ENCODE measurements at regions not wholly inside any gene's neighbourhood (a gene's known extent, or its start where the extent isn't known, plus 50 kb on each side); places are given as distances from the start of the nearest gene placed in this dataset.
"Not testable (repeated sequence)": the region's sequence is repeated elsewhere in the genome, so short reads cannot be mapped to it uniquely, and the experiment has no call there.

DNA sequence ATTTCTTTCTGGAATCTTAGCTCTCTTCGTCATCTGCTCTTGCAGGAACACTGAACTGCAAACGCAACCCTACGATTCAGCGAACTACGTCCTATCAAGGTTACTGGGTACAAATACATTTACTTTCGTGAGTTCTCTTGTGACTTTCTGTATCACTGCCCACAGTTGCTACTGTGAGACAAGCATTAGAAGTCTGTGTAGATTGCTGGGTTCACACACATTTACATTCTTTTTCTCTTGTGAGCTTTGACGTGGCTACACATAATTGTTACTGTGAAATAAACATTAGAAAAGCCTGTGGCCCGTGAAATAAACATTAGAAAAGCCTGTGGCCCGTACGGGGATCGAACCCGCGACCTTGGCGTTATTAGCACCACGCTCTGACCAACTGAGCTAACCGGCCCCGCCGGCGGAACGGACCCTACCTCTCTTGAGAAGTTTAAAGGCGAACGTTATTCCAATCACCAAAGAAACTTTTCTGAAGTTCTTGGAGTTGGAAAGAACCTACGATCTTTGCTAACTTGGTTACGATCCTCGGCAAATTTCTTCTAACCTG lies 61.2 kb upstream of the ZNF322 start:
- H3K4me1 ChIP-seq (ENCODE audit: insufficient read depth); H3K4me2 ChIP-seq; H3K27ac ChIP-seq (ENCODE audit: low read depth); H3K27me3 Mint-ChIP-seq (ENCODE audit: insufficient read depth, low read depth, poor library complexity); H3K4me1 Mint-ChIP-seq; H4K20me1 ChIP-seq (replicated peaks; ENCODE audit: insufficient read depth); H3K4me3 Mint-ChIP-seq; H3K79me2 ChIP-seq (replicated peaks; ENCODE audit: insufficient read depth); H3K9me2 ChIP-seq (ENCODE audit: insufficient read depth); H3K36me3 Mint-ChIP-seq (ENCODE audit: low read depth); H2AFZ ChIP-seq; DNase-seq (ENCODE audit: low spot score); H3K27me3 ChIP-seq (ENCODE audit: insufficient read depth); H3K36me3 ChIP-seq (ENCODE audit: insufficient read depth); H3K4me3 ChIP-seq; H3K27ac Mint-ChIP-seq; H3K9me3 Mint-ChIP-seq; H3F3A ChIP-seq (replicated peaks; ENCODE audit: low read depth): not testable (repeated sequence)
- ATAC-seq: peak; percentile 82

DNA sequence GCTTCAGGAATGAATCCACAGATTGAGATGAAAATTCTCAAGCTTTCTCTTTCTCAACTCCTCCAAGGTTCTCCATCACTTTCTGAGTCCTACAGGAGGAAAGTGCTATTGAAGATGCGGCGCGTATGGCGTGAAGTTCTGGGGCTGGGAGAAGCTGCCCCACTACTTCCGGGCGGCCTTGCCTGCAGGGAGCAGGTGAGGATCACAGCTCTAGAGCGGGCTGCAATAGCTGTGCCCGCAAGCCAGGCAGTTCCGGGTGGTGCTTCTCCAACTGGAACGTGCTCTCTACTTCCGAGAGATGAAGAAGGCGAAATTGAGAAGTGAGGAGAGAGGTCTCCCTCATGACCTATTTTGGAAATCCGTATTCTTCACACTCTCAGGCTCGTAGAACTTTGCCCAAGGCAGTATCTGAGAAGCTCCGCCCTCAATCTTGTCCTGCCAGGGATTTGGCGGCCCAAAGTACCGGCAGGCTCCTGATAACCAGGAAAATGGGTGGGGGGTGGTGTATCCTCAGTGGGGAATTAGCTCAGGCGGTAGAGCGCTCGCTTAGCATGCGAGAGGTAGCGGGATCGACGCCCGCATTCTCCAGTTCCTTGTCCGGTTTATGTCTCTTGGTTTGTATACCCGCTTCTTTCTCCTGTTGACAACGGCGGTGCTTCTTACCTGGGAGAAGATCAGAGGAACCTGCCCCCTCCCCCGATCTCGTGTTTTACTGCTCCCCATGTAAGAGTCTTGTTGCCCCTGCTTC lies 70.6 kb upstream of the ZNF322 start:
- peak; percentile 78 for ATAC-seq
- not testable (repeated sequence) for H3K4me3 Mint-ChIP-seq; H3K27ac Mint-ChIP-seq; H3K4me3 ChIP-seq; H3K27me3 ChIP-seq (ENCODE audit: insufficient read depth); H3K36me3 Mint-ChIP-seq (ENCODE audit: low read depth); H3K4me2 ChIP-seq; H3K9me2 ChIP-seq (ENCODE audit: insufficient read depth); H3K4me1 Mint-ChIP-seq; H3F3A ChIP-seq (replicated peaks; ENCODE audit: low read depth); H3K27me3 Mint-ChIP-seq (ENCODE audit: insufficient read depth, low read depth, poor library complexity); H3K36me3 ChIP-seq (ENCODE audit: insufficient read depth); H3K9me3 Mint-ChIP-seq; DNase-seq (ENCODE audit: low spot score); H4K20me1 ChIP-seq (replicated peaks; ENCODE audit: insufficient read depth); H3K27ac ChIP-seq (ENCODE audit: low read depth); H3K79me2 ChIP-seq (replicated peaks; ENCODE audit: insufficient read depth); H3K4me1 ChIP-seq (ENCODE audit: insufficient read depth); H2AFZ ChIP-seq

DNA sequence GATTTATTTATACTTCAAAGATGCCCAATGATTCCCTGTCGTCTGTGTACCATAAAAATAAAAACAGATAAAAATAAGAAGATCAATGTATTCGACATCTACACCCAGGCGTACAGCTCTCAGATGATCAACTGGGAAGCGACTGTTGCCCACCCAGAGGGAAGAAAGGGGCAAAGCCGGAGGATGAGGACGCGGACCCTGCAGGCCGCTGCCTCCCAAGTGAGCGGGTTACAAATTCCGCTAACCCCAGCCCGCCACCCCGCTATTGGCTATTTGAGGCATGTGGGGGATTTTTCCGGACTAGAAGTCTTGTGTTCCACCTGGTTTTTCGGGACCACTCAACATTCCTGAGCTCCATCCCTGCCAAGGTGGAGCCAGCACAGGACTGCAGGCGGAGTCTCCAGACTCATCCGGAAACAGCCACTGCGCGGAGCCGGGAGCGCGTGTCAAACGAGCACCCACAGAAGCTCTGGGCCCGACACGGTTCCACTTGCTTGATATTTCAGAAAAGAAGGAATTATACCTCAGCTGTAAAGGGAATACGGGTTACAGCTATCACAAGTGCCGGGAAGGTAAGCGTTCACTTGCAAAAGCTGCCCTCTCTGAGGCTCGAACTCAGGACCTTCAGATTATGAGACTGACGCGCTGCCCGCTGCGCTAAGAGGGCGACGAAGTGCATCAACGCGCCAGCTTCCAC lies 75.4 kb upstream of the ZNF322 start:
- H3K4me3 Mint-ChIP-seq; H3K4me1 Mint-ChIP-seq; H3K4me1 ChIP-seq (ENCODE audit: insufficient read depth); DNase-seq (ENCODE audit: low spot score); H3F3A ChIP-seq (replicated peaks; ENCODE audit: low read depth); H3K27ac ChIP-seq (ENCODE audit: low read depth); H3K4me3 ChIP-seq; H3K27ac Mint-ChIP-seq; H3K4me2 ChIP-seq; H3K36me3 ChIP-seq (ENCODE audit: insufficient read depth); H3K9me3 Mint-ChIP-seq; H3K79me2 ChIP-seq (replicated peaks; ENCODE audit: insufficient read depth); H2AFZ ChIP-seq; H3K27me3 Mint-ChIP-seq (ENCODE audit: insufficient read depth, low read depth, poor library complexity); H4K20me1 ChIP-seq (replicated peaks; ENCODE audit: insufficient read depth); H3K27me3 ChIP-seq (ENCODE audit: insufficient read depth); H3K36me3 Mint-ChIP-seq (ENCODE audit: low read depth); H3K9me2 ChIP-seq (ENCODE audit: insufficient read depth): not testable (repeated sequence)
- ATAC-seq: peak; percentile 58

DNA sequence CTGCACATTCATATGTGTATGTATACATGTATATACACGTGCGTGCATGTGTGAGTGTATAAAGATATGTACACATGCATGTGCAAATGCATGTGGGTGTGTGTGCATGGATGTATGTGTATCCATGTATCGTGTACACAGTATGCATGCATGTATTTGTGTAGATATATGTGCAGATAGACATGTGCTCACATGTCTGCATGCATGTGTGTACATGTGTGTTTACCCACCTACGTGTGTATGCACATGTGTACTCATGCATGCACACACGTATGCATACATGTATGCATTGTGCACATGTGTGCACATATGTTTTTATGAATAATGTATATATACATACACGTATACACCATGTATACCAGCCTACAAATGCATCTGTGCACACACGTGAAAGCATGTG lies 80.3 kb upstream of the ZNF322 start:
- peaks cover 24% of the 10 kb centered on the region for H3F3A ChIP-seq (replicated peaks; ENCODE audit: low read depth)
- no peak overlapping the region for H3K4me2 ChIP-seq
- peaks cover 11% of the 10 kb centered on the region; the same call in 2 of the 3 replicates for H3K4me1 Mint-ChIP-seq
- ATAC-seq: no peak
- no peaks in the 10 kb centered on the region for H3K36me3 ChIP-seq (ENCODE audit: insufficient read depth)
- H3K79me2 ChIP-seq (replicated peaks; ENCODE audit: insufficient read depth): no peaks in the 10 kb centered on the region
- no peak overlapping the region for H3K4me3 ChIP-seq
- peaks cover 19% of the 10 kb centered on the region for H3K27me3 Mint-ChIP-seq (ENCODE audit: insufficient read depth, low read depth, poor library complexity)
- H3K9me2 ChIP-seq (ENCODE audit: insufficient read depth): peaks cover 13% of the 10 kb centered on the region; the same call in 1 of the 2 replicates
- no peak for DNase-seq (ENCODE audit: low spot score)
- H3K27ac Mint-ChIP-seq: no peak overlapping the region
- H2AFZ ChIP-seq: no peak overlapping the region
- H3K36me3 Mint-ChIP-seq (ENCODE audit: low read depth): peaks cover 3% of the 10 kb centered on the region; the same call in 1 of the 3 replicates
- H4K20me1 ChIP-seq (replicated peaks; ENCODE audit: insufficient read depth): no peaks in the 10 kb centered on the region
- peaks cover 12% of the 10 kb centered on the region for H3K27me3 ChIP-seq (ENCODE audit: insufficient read depth)
- H3K9me3 Mint-ChIP-seq: peaks cover 5% of the 10 kb centered on the region; the same call in 2 of the 3 replicates
- peaks cover 7% of the 10 kb centered on the region for H3K4me1 ChIP-seq (ENCODE audit: insufficient read depth)
- no peak overlapping the region for H3K4me3 Mint-ChIP-seq
- no peak overlapping the region for H3K27ac ChIP-seq (ENCODE audit: low read depth)
- TF ChIP-seq, protein P1, sequence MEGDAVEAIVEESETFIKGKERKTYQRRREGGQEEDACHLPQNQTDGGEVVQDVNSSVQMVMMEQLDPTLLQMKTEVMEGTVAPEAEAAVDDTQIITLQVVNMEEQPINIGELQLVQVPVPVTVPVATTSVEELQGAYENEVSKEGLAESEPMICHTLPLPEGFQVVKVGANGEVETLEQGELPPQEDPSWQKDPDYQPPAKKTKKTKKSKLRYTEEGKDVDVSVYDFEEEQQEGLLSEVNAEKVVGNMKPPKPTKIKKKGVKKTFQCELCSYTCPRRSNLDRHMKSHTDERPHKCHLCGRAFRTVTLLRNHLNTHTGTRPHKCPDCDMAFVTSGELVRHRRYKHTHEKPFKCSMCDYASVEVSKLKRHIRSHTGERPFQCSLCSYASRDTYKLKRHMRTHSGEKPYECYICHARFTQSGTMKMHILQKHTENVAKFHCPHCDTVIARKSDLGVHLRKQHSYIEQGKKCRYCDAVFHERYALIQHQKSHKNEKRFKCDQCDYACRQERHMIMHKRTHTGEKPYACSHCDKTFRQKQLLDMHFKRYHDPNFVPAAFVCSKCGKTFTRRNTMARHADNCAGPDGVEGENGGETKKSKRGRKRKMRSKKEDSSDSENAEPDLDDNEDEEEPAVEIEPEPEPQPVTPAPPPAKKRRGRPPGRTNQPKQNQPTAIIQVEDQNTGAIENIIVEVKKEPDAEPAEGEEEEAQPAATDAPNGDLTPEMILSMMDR (conservative IDR thresholded peaks at IDR 0.05; ENCODE audit: low read depth in 2 of 2): no peak
- TF ChIP-seq, protein P2, sequence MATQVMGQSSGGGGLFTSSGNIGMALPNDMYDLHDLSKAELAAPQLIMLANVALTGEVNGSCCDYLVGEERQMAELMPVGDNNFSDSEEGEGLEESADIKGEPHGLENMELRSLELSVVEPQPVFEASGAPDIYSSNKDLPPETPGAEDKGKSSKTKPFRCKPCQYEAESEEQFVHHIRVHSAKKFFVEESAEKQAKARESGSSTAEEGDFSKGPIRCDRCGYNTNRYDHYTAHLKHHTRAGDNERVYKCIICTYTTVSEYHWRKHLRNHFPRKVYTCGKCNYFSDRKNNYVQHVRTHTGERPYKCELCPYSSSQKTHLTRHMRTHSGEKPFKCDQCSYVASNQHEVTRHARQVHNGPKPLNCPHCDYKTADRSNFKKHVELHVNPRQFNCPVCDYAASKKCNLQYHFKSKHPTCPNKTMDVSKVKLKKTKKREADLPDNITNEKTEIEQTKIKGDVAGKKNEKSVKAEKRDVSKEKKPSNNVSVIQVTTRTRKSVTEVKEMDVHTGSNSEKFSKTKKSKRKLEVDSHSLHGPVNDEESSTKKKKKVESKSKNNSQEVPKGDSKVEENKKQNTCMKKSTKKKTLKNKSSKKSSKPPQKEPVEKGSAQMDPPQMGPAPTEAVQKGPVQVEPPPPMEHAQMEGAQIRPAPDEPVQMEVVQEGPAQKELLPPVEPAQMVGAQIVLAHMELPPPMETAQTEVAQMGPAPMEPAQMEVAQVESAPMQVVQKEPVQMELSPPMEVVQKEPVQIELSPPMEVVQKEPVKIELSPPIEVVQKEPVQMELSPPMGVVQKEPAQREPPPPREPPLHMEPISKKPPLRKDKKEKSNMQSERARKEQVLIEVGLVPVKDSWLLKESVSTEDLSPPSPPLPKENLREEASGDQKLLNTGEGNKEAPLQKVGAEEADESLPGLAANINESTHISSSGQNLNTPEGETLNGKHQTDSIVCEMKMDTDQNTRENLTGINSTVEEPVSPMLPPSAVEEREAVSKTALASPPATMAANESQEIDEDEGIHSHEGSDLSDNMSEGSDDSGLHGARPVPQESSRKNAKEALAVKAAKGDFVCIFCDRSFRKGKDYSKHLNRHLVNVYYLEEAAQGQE (IDR thresholded peaks at IDR 0.05; ENCODE audit: unreplicated experiment): no peak
- no peak for TF ChIP-seq JUNB (IDR thresholded peaks at IDR 0.05; ENCODE audit: unreplicated experiment)
- no peak for TF ChIP-seq ZNF114 (CRISPR knock-in tag; IDR thresholded peaks at IDR 0.05)
- no peak for TF ChIP-seq ZNF331 (CRISPR knock-in tag; IDR thresholded peaks at IDR 0.05; ENCODE audit: low read depth)
- TF ChIP-seq EZH2 (IDR thresholded peaks at IDR 0.05; ENCODE audit: low read depth, unreplicated experiment): no peak
